A673 (cell line): ENCODE measurements at regions not wholly inside any gene's neighbourhood (a gene's known extent, or its start where the extent isn't known, plus 50 kb on each side); places are given as distances from the start of the nearest gene placed in this dataset.

ENCODE experiments used
- CTCF ChIP-seq: fragments of 300-800, 200-600 bp; sonication (generic); conservative IDR thresholded peaks from 2 replicates; pipeline ENCODE4 v1.5.1; 2017; ENCODE audit warnings: low read depth, mild to moderate bottlenecking, antibody characterized with exemption, low read length, moderate library complexity, mixed read lengths
- EZH2 ChIP-seq: fragments of 200-600 bp; sonication (generic); IDR thresholded peaks from 2 replicates; pipeline ENCODE4 v1.6.1; 2017; ENCODE audit warnings: borderline replicate concordance, low read depth, mild to moderate bottlenecking, mixed read lengths, antibody characterized with exemption, low read length; ENCODE audit not compliant: poor library complexity, severe bottlenecking

DNA sequence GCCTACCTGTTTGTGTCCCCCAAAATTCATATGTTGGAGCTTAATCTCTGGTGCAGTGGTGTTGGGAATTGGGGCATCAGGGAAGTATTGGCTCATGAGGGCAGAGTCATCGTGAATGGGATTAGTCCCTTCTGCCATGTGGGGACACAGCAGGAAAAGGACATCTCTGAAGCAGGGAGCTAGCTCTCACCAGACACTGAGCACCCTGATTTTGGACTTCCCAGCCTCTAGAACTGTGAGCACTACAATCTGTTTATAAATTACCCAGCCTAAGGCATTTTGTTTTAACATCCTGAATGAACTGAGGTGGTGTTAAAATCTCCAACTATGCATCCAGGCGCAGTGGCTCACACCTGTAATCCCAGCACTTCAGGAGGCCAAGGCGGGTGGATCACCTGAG lies 206.0 kb downstream of the SEC14L1 start:
- no peak for TF ChIP-seq CTCF
- no peak for TF ChIP-seq EZH2
